Peyer's patch (tissue), 4 donors: ENCODE measurements at regions not wholly inside any gene's neighbourhood (a gene's known extent, or its start where the extent isn't known, plus 50 kb on each side); places are given as distances from the start of the nearest gene placed in this dataset.

Experiments
- DNase-seq, 3 donors: peaks; one replicate each; pipeline ENCODE4 v3.0.0-alpha.2; 2017 to 2019
- H3K27ac ChIP-seq, 4 donors: fragments of 200-600 bp; sonication (generic); one replicate each; pipeline ENCODE4 v1.5.1; 2016 to 2019
- H3K27me3 ChIP-seq, 2 donors: fragments of 200-600 bp; sonication (generic); one replicate each; pipeline ENCODE4 v1.5.1; 2019
- H3K36me3 ChIP-seq, 3 donors: fragments of 200-600 bp; sonication (generic); one replicate each; pipeline ENCODE4 v1.5.1; 2016 to 2019
- H3K4me1 ChIP-seq, 4 donors: fragments of 200-600 bp; sonication (generic); one replicate each; pipeline ENCODE4 v1.5.1; 2016 to 2019
- H3K4me3 ChIP-seq, 4 donors: fragments of 200-600 bp; sonication (generic); 1 replicate in 3 of 4; 2 replicates in 1 of 4; pipeline ENCODE4 v1.5.1; 2016 to 2019; ENCODE audit warnings: mild to moderate bottlenecking in 1 of 4
- H3K9me3 ChIP-seq, 4 donors: fragments of 200-600 bp; sonication (generic); one replicate each; pipeline ENCODE4 v1.5.1; 2016 to 2019; ENCODE audit warnings: mild to moderate bottlenecking in 1 of 4
- POLR2A ChIP-seq, 2 donors: fragments of 450-650 bp; IDR thresholded peaks; one replicate each; pipeline ENCODE4 v1.5.1; 2017; ENCODE audit warnings: antibody characterized with exemption in 2 of 2, mild to moderate bottlenecking in 2 of 2, moderate library complexity in 2 of 2
- TF ChIP-seq, protein P1 (sequence below), 6 experiments: fragments of 450-650 bp in 4 of 6; fragments of 200-600 bp in 2 of 6; sonication (generic) in 1 of 6; IDR thresholded peaks; one replicate each; pipeline ENCODE4 v1.5.1; 2017 to 2019; ENCODE audit warnings: antibody characterized with exemption in 6 of 6, mild to moderate bottlenecking in 3 of 6, moderate library complexity in 1 of 6

DNA sequence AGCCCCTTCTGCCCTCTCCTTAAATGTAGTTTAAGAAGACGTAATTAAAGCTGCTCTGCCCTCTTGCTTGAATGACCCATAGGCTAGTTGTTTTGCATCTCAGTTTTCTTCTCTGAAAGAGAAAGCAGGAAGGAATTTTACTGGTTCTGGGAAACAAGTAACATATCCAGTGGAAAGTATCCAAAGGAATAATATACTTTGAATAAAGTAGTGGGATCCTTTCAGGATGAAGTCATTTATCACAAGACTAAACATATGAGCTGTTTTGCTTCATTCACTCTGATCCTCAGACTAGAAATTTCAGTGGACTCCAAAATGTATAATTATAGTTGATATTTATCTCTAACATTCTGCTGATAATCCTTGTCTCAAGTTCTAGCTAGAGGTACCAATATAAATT is 1297.6 kb upstream of the GOT2 start:
- no peak overlapping the region for H3K4me3 ChIP-seq
- H3K9me3 ChIP-seq: no peaks in the 10 kb centered on the region
- H3K27me3 ChIP-seq: no peaks in the 10 kb centered on the region
- TF ChIP-seq, protein P1, sequence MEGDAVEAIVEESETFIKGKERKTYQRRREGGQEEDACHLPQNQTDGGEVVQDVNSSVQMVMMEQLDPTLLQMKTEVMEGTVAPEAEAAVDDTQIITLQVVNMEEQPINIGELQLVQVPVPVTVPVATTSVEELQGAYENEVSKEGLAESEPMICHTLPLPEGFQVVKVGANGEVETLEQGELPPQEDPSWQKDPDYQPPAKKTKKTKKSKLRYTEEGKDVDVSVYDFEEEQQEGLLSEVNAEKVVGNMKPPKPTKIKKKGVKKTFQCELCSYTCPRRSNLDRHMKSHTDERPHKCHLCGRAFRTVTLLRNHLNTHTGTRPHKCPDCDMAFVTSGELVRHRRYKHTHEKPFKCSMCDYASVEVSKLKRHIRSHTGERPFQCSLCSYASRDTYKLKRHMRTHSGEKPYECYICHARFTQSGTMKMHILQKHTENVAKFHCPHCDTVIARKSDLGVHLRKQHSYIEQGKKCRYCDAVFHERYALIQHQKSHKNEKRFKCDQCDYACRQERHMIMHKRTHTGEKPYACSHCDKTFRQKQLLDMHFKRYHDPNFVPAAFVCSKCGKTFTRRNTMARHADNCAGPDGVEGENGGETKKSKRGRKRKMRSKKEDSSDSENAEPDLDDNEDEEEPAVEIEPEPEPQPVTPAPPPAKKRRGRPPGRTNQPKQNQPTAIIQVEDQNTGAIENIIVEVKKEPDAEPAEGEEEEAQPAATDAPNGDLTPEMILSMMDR (IDR thresholded peaks at IDR 0.05): no peak
- TF ChIP-seq POLR2A (IDR thresholded peaks at IDR 0.05): no peak
- DNase-seq: no peak
- no peaks in the 10 kb centered on the region for H3K36me3 ChIP-seq
- no peak overlapping the region for H3K27ac ChIP-seq
- H3K4me1 ChIP-seq: no peaks in the 10 kb centered on the region

DNA sequence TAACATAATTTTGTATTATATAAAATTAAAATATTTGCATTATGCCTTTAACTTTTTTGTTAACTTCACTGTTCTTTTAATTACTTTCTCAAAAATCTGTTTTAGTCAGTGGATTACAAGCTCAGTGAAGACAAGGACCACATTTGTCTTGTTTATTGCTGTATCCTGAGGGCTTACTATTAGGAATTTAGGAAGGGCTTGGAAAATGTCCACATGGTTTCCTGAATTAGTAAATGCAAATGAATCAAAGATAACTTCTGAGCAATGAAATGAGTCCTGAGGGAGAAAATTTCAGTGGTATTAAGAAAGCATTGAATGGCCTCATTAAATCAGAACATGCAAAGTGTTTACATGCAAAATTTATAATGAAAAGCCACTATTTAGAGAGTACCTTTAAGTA is 1293.2 kb upstream of the GOT2 start:
- DNase-seq: no peak
- H3K27ac ChIP-seq: no peak overlapping the region
- H3K4me1 ChIP-seq: no peaks in the 10 kb centered on the region
- no peaks in the 10 kb centered on the region for H3K27me3 ChIP-seq
- H3K4me3 ChIP-seq: no peak overlapping the region
- no peaks in the 10 kb centered on the region for H3K9me3 ChIP-seq
- no peaks in the 10 kb centered on the region for H3K36me3 ChIP-seq
- TF ChIP-seq POLR2A (IDR thresholded peaks at IDR 0.05): no peak
- TF ChIP-seq, protein P1 (IDR thresholded peaks at IDR 0.05): no peak

DNA sequence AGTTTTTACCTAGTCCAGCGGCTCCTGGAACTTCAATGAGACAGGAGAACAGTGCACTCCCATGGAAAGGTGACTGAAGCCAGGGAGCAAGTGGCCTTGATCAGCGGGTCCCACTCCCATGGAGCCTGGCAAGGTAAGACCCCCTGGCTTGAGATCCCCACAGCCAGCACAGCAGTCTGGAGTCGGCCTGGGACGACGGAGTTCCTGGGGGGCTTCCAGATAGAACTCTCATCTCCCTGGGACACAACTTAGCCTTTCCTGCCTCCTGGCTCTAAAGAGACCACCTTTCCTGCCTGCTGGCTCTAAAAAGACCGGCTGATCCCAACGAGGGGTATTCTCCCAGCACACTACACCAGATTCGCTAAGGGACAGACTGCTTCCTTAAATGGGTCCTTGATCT is 1279.0 kb upstream of the GOT2 start:
- no peak overlapping the region for H3K4me3 ChIP-seq
- TF ChIP-seq, protein P1 (IDR thresholded peaks at IDR 0.05): no peak
- no peak for TF ChIP-seq POLR2A (IDR thresholded peaks at IDR 0.05)
- peaks cover 0 to 4% (median 0%) of the 10 kb centered on the region in 4 donors for H3K9me3 ChIP-seq
- H3K36me3 ChIP-seq: no peaks in the 10 kb centered on the region
- H3K4me1 ChIP-seq: no peaks in the 10 kb centered on the region
- no peak overlapping the region for H3K27ac ChIP-seq
- no peaks in the 10 kb centered on the region for H3K27me3 ChIP-seq
- DNase-seq: peak in 1 of 3 donors; percentile 34

DNA sequence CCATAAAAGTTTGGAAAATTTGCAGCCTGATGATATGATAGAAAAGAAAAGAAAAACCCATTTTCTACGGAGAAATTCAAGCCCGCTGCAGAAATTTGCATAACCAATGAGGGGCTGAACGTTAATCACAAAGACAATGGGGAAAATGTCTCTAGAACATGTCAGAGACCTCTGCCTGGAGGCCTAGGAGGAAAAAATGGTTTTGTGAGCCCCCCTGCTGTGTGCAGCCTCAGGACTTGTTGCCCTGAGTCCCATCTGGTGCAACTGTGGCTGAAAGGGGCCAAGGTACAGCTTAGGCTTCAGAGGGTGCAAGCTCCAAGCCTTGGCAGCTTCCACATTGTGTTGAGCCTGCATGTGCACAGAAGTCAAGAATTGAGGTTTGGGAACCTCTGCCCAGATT is 1267.4 kb upstream of the GOT2 start:
- no peak for TF ChIP-seq POLR2A (IDR thresholded peaks at IDR 0.05)
- TF ChIP-seq, protein P1 (IDR thresholded peaks at IDR 0.05): no peak
- no peaks in the 10 kb centered on the region for H3K27me3 ChIP-seq
- no peaks in the 10 kb centered on the region for H3K36me3 ChIP-seq
- no peak overlapping the region for H3K4me3 ChIP-seq
- H3K4me1 ChIP-seq: no peaks in the 10 kb centered on the region
- H3K27ac ChIP-seq: no peak overlapping the region
- no peaks in the 10 kb centered on the region for H3K9me3 ChIP-seq
- no peak for DNase-seq

DNA sequence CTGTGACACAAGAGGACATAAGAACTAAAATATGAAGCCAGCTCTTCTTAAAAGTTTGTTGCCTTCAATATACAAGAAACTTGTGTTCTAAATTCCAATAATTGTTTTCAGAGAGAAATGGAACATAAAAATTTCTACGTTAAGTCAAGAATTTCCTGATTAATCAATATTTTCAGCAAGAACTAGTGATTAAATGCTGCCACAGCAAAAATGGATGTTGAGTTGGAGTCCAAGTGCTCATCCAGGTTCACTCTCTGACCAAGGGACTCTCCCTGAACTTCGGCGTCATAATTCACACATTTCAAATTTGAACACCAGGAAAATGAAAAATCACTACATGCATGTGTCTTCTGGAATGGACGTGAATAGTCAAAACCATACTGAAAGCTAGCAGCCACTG is 1263.6 kb upstream of the GOT2 start:
- H3K27ac ChIP-seq: no peak overlapping the region
- TF ChIP-seq, protein P1 (IDR thresholded peaks at IDR 0.05): no peak
- TF ChIP-seq POLR2A (IDR thresholded peaks at IDR 0.05): no peak
- no peak for DNase-seq
- no peak overlapping the region for H3K4me3 ChIP-seq
- H3K36me3 ChIP-seq: no peaks in the 10 kb centered on the region
- no peaks in the 10 kb centered on the region for H3K9me3 ChIP-seq
- no peaks in the 10 kb centered on the region for H3K4me1 ChIP-seq
- H3K27me3 ChIP-seq: no peaks in the 10 kb centered on the region

DNA sequence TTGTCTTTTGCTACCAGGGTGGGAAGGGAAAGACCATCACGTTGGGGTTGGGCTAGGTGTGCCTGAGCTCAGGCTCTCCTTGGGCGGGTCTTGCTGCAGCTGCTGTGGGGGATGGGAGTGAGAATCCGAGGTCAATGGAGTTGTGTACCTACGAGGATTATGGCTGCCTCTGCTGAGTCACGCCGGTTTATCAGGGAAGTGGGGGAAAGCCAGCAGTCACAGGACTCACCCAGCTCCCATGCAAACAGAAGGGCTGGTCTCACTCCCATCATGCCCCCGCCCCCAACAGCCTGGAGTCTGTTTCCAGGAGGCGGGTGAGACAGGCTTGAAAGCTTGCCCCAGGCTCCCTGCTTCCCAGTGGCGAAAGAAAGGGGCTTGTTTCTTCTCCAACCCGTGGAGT is 1259.0 kb upstream of the GOT2 start:
- TF ChIP-seq, protein P1 (IDR thresholded peaks at IDR 0.05): no peak
- no peak for TF ChIP-seq POLR2A (IDR thresholded peaks at IDR 0.05)
- Histone ChIP-seq H3K9me3 (peaks cover 0 to 8% (median 0%) of the 10 kb centered on the region in 4 donors), H3K27me3 (no peaks in the 10 kb centered on the region), H3K4me3 (no peak overlapping the region), H3K36me3 (no peaks in the 10 kb centered on the region), H3K4me1 (no peaks in the 10 kb centered on the region), H3K27ac (no peak overlapping the region)
- no peak for DNase-seq
